ENCODE measurements at regions not wholly inside any gene's neighbourhood (a gene's known extent, or its start where the extent isn't known, plus 50 kb on each side); places are given as distances from the start of the nearest gene placed in this dataset.

GRCh38 chr6:125509477-125509876 is 207.7 kb upstream of the HDDC2 start:
- peaks cover 1% of the 10 kb centered on the region for H3K27me3 Mint-ChIP-seq (ENCODE audit: unreplicated experiment)
- H3K9me3 Mint-ChIP-seq (ENCODE audit: unreplicated experiment) = no peaks in the 10 kb centered on the region
- H3K36me3 Mint-ChIP-seq (ENCODE audit: unreplicated experiment) = no peaks in the 10 kb centered on the region
- H3K27ac Mint-ChIP-seq (ENCODE audit: unreplicated experiment) = no peak overlapping the region
- DNase-seq = no peak
- no peak for TF ChIP-seq CTCF (IDR thresholded peaks at IDR 0.05; ENCODE audit: partially characterized antibody, unreplicated experiment)
- no peak overlapping the region for H3K4me3 Mint-ChIP-seq (ENCODE audit: unreplicated experiment)
- H3K4me1 Mint-ChIP-seq (ENCODE audit: low read depth, unreplicated experiment) = peaks cover 3% of the 10 kb centered on the region

- Mint-ChIP-seq H3K4me3 (ENCODE audit: unreplicated experiment) (no peak overlapping the region), H3K9me3 (ENCODE audit: unreplicated experiment) (no peaks in the 10 kb centered on the region), H3K4me1 (ENCODE audit: low read depth, unreplicated experiment) (peaks cover 3% of the 10 kb centered on the region), H3K36me3 (ENCODE audit: unreplicated experiment) (no peaks in the 10 kb centered on the region), H3K27ac (ENCODE audit: unreplicated experiment) (no peak overlapping the region), H3K27me3 (ENCODE audit: unreplicated experiment) (peaks cover 1% of the 10 kb centered on the region)
- DNase-seq = no peak
- no peak for TF ChIP-seq CTCF (IDR thresholded peaks at IDR 0.05; ENCODE audit: partially characterized antibody, unreplicated experiment)
Measured at GRCh38 chr6:125510405-125510804, 208.6 kb upstream of the HDDC2 start.

GRCh38 chr6:125511809-125512396 is 210.1 kb upstream of the HDDC2 start:
- Mint-ChIP-seq H3K4me1 (ENCODE audit: low read depth, unreplicated experiment) (peaks cover 3% of the 10 kb centered on the region), H3K27ac (ENCODE audit: unreplicated experiment) (no peak overlapping the region), H3K9me3 (ENCODE audit: unreplicated experiment) (no peaks in the 10 kb centered on the region)

GRCh38 chr6:125512621-125513020 is 210.9 kb upstream of the HDDC2 start:
- H3K4me3 Mint-ChIP-seq (ENCODE audit: unreplicated experiment) = no peak overlapping the region
- H3K4me1 Mint-ChIP-seq (ENCODE audit: low read depth, unreplicated experiment) = peaks cover 3% of the 10 kb centered on the region
- H3K36me3 Mint-ChIP-seq (ENCODE audit: unreplicated experiment) = no peaks in the 10 kb centered on the region
- no peak for TF ChIP-seq CTCF (IDR thresholded peaks at IDR 0.05; ENCODE audit: partially characterized antibody, unreplicated experiment)
- H3K27me3 Mint-ChIP-seq (ENCODE audit: unreplicated experiment) = peaks cover 1% of the 10 kb centered on the region
- H3K9me3 Mint-ChIP-seq (ENCODE audit: unreplicated experiment) = no peaks in the 10 kb centered on the region
- H3K27ac Mint-ChIP-seq (ENCODE audit: unreplicated experiment) = no peak overlapping the region
- DNase-seq = no peak

More at GRCh38 chr6:125511809-125512396, 210.1 kb upstream of the HDDC2 start:
- H3K27me3 Mint-ChIP-seq (ENCODE audit: unreplicated experiment) = peaks cover 1% of the 10 kb centered on the region
- no peak overlapping the region for H3K4me3 Mint-ChIP-seq (ENCODE audit: unreplicated experiment)
- DNase-seq = no peak
- no peak for TF ChIP-seq CTCF (IDR thresholded peaks at IDR 0.05; ENCODE audit: partially characterized antibody, unreplicated experiment)
- no peaks in the 10 kb centered on the region for H3K36me3 Mint-ChIP-seq (ENCODE audit: unreplicated experiment)

GRCh38 chr6:125513978-125514377 is 212.2 kb upstream of the HDDC2 start:
- no peak for DNase-seq
- Mint-ChIP-seq H3K36me3 (ENCODE audit: unreplicated experiment) (no peaks in the 10 kb centered on the region), H3K27ac (ENCODE audit: unreplicated experiment) (no peak overlapping the region), H3K9me3 (ENCODE audit: unreplicated experiment) (no peaks in the 10 kb centered on the region), H3K4me3 (ENCODE audit: unreplicated experiment) (no peak overlapping the region), H3K4me1 (ENCODE audit: low read depth, unreplicated experiment) (peaks cover 3% of the 10 kb centered on the region), H3K27me3 (ENCODE audit: unreplicated experiment) (peaks cover 1% of the 10 kb centered on the region)
- no peak for TF ChIP-seq CTCF (IDR thresholded peaks at IDR 0.05; ENCODE audit: partially characterized antibody, unreplicated experiment)
